Small intestine (tissue), 7 donors: ENCODE measurements at regions not wholly inside any gene's neighbourhood (a gene's known extent, or its start where the extent isn't known, plus 50 kb on each side); places are given as distances from the start of the nearest gene placed in this dataset.

Experiments
- DNase-seq, 2 donors: peaks; one replicate each; pipeline versions ENCODE4 v3.0.0 to v3.0.0-alpha.2; 2013
- FAIRE-seq: peaks from 2 replicates; lab custom pipeline; 2012; peaks lifted over from hg19 to GRCh38; lab: Jason Lieb, UNC
- H3K27ac ChIP-seq, 3 donors: one replicate each; pipeline ENCODE4 v1.5.1; 2013; ENCODE audit warnings: low read length in 2 of 3, mild to moderate bottlenecking in 2 of 3, control low read depth in 1 of 3, inconsistent platforms in 1 of 3, low read depth in 1 of 3, moderate library complexity in 1 of 3
- H3K27me3 ChIP-seq, 3 donors: one replicate each; pipeline ENCODE4 v1.6.1; 2013; ENCODE audit warnings: low read length in 3 of 3, inconsistent platforms in 1 of 3; ENCODE audit not compliant: control insufficient read depth in 3 of 3, insufficient read depth in 3 of 3
- H3K36me3 ChIP-seq, 3 donors: one replicate each; pipeline ENCODE4 v1.6.1; 2013; ENCODE audit warnings: low read length in 3 of 3, inconsistent platforms in 1 of 3, low read depth in 1 of 3, mild to moderate bottlenecking in 1 of 3, moderate library complexity in 1 of 3; ENCODE audit not compliant: control insufficient read depth in 3 of 3, insufficient read depth in 2 of 3
- H3K4me1 ChIP-seq, 3 donors: one replicate each; pipeline ENCODE4 v1.6.1; 2013; ENCODE audit warnings: low read length in 2 of 3, inconsistent platforms in 1 of 3, low read depth in 1 of 3, mild to moderate bottlenecking in 1 of 3, moderate library complexity in 1 of 3; ENCODE audit not compliant: control insufficient read depth in 3 of 3, insufficient read depth in 2 of 3
- H3K4me3 ChIP-seq, 3 donors: one replicate each; pipeline ENCODE4 v1.5.1; 2013; ENCODE audit warnings: low read length in 3 of 3, control low read depth in 1 of 3, inconsistent platforms in 1 of 3, low read depth in 1 of 3, mild to moderate bottlenecking in 1 of 3, moderate library complexity in 1 of 3
- H3K9me3 ChIP-seq, 2 donors: one replicate each; pipeline ENCODE4 v1.6.1; 2013; ENCODE audit warnings: low read depth in 1 of 2, low read length in 1 of 2; ENCODE audit not compliant: control insufficient read depth in 2 of 2, insufficient read depth in 1 of 2
- WGBS, 3 donors: extraction: QIAGEN DNeasy Blood & Tissue Kit; methylation state at CpG; one replicate each; pipeline ENCODE4 v1.1.7; 2013; 5-methylcytosine and 5-hydroxymethylcytosine counted together
- donor health status: healthy with polysubstance abuse.
- donor health status: control.
- donor health status: control.
- donor health status: Bipolar disorder and iron deficiency.
- donor health status: healthy.

- Histone ChIP-seq H3K4me1 (no peaks in the 10 kb centered on the region), H3K36me3 (no peaks in the 10 kb centered on the region), H3K27me3 (no peaks in the 10 kb centered on the region), H3K27ac (no peak overlapping the region), H3K9me3 (no peaks in the 10 kb centered on the region), H3K4me3 (no peak overlapping the region)
- no peak for DNase-seq
- FAIRE-seq: no peak
- 49 to 62% (median 56%) methylated on average over 4 of the region's 4 CpGs for WGBS, 3 donors
Observed at GRCh38 chr14:76551906-76552305, 176.0 kb downstream of the ESRRB start.

- Histone ChIP-seq H3K27me3 (no peaks in the 10 kb centered on the region), H3K4me3 (no peak overlapping the region), H3K9me3 (peaks cover 0 to 3% of the 10 kb centered on the region in 2 donors), H3K4me1 (no peaks in the 10 kb centered on the region), H3K27ac (no peak overlapping the region), H3K36me3 (no peaks in the 10 kb centered on the region)
- WGBS, 3 donors: 82 to 88% (median 86%) methylated on average over 18 of the region's 18 CpGs
- no peak for FAIRE-seq
- no peak for DNase-seq
Observed at GRCh38 chr14:76564471-76565422, 188.8 kb downstream of the ESRRB start.

DNA sequence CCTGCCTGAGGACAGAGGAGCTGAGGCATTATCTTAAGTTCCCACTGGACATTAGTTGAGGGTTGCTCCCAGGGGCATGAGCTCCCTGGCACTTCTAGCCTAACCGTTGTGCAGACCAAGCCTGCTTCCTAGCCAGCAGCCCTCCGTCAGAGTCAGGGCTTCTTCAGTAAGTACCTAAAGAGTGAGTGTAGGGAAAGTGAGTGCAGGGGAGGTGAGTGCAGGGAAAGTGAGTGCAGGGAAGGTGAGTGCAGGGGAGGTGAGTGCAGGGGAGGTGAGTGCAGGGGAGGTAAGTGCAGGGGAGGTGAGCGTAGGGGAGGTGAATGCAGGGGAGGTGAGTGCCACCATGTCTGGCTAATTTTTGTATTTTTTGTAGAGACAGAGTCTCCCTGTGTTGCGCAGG, 190.5 kb downstream of the ESRRB start:
- no peak overlapping the region for H3K27ac ChIP-seq
- 81 to 90% (median 81%) methylated on average over 4 of the region's 4 CpGs for WGBS, 3 donors
- H3K4me1 ChIP-seq: no peaks in the 10 kb centered on the region
- H3K36me3 ChIP-seq: no peaks in the 10 kb centered on the region
- no peak for DNase-seq
- peaks cover 0 to 3% of the 10 kb centered on the region in 2 donors for H3K9me3 ChIP-seq
- no peak for FAIRE-seq
- H3K27me3 ChIP-seq: no peaks in the 10 kb centered on the region
- H3K4me3 ChIP-seq: no peak overlapping the region

GRCh38 chr14:76574416-76575095, 186.7 kb upstream of the VASH1 start:
- no peak overlapping the region for H3K27ac ChIP-seq
- H3K4me3 ChIP-seq: no peak overlapping the region
- peaks cover 0 to 6% (median 0%) of the 10 kb centered on the region in 3 donors for H3K27me3 ChIP-seq
- H3K36me3 ChIP-seq: no peaks in the 10 kb centered on the region
- H3K9me3 ChIP-seq: no peaks in the 10 kb centered on the region
- DNase-seq: no peak
- FAIRE-seq: no peak
- 39 to 53% (median 49%) methylated on average over 22 of the region's 22 CpGs for WGBS, 3 donors
- no peaks in the 10 kb centered on the region for H3K4me1 ChIP-seq

- DNase-seq: no peak
- 66 to 74% (median 72%) methylated on average over 9 of the region's 9 CpGs for WGBS, 3 donors
- Histone ChIP-seq H3K9me3 (no peaks in the 10 kb centered on the region), H3K4me1 (no peaks in the 10 kb centered on the region), H3K4me3 (no peak overlapping the region), H3K27ac (no peak overlapping the region), H3K36me3 (no peaks in the 10 kb centered on the region), H3K27me3 (peaks cover 0 to 6% (median 0%) of the 10 kb centered on the region in 3 donors)
- no peak for FAIRE-seq
Observed at GRCh38 chr14:76575108-76575507, 186.2 kb upstream of the VASH1 start.

DNA sequence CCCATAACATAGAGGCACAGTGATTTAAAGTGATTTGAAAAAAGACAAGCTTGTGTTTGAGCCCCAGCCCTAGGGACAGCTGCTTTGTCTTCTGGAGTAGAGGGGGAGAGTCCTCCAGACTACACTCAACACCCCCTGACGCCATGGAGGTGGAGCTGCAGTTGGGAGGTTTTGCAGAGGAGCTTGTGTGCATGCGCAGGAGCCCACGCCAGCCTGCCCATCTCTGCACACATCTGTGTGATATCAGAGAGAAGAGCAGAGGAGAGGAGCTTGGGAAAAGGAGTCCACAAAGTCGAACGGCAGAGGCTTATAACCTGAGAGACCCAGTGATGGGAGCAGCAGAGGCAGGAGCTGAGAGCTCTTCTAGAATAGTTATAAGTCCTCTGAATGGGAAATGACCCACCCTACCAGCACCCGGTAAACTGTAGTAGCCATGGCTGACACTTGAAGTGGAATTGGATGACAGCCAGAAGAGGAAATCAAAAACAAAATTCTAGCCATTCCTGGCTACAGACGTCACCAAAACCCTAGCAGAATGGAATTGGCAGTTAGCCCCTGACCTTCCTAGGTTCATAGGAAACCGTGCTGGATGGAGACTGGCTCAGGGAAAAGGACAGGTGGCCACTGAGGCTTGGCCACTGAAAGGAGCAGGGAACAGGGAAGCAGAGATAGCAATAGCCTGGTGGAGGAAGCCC, 185.1 kb upstream of the VASH1 start:
- WGBS, 3 donors: 55 to 63% (median 56%) methylated on average over 8 of the region's 8 CpGs
- Histone ChIP-seq H3K4me1 (no peaks in the 10 kb centered on the region), H3K4me3 (no peak overlapping the region), H3K9me3 (no peaks in the 10 kb centered on the region), H3K36me3 (no peaks in the 10 kb centered on the region), H3K27me3 (peaks cover 0 to 6% (median 2%) of the 10 kb centered on the region in 3 donors), H3K27ac (no peak overlapping the region)
- FAIRE-seq: no peak
- no peak for DNase-seq

GRCh38 chr14:76577090-76577489, 184.2 kb upstream of the VASH1 start:
- DNase-seq (no peak), FAIRE-seq (no peak)
- Histone ChIP-seq H3K9me3 (no peaks in the 10 kb centered on the region), H3K27me3 (peaks cover 0 to 6% (median 2%) of the 10 kb centered on the region in 3 donors), H3K27ac (no peak overlapping the region), H3K36me3 (no peaks in the 10 kb centered on the region), H3K4me1 (no peaks in the 10 kb centered on the region), H3K4me3 (no peak overlapping the region)
- WGBS, 3 donors: 73 to 85% (median 82%) methylated on average over 2 of the region's 2 CpGs

GRCh38 chr14:76577837-76578236, 183.4 kb upstream of the VASH1 start:
- H3K27ac ChIP-seq: no peak overlapping the region
- H3K4me1 ChIP-seq: no peaks in the 10 kb centered on the region
- 81 to 88% (median 86%) methylated on average over 3 of the region's 3 CpGs for WGBS, 3 donors
- FAIRE-seq: no peak
- H3K9me3 ChIP-seq: no peaks in the 10 kb centered on the region
- DNase-seq: no peak
- H3K36me3 ChIP-seq: no peaks in the 10 kb centered on the region
- peaks cover 0 to 6% (median 2%) of the 10 kb centered on the region in 3 donors for H3K27me3 ChIP-seq
- no peak overlapping the region for H3K4me3 ChIP-seq
